ENCODE measurements at regions not wholly inside any gene's neighbourhood (a gene's known extent, or its start where the extent isn't known, plus 50 kb on each side); places are given as distances from the start of the nearest gene placed in this dataset.

DNA sequence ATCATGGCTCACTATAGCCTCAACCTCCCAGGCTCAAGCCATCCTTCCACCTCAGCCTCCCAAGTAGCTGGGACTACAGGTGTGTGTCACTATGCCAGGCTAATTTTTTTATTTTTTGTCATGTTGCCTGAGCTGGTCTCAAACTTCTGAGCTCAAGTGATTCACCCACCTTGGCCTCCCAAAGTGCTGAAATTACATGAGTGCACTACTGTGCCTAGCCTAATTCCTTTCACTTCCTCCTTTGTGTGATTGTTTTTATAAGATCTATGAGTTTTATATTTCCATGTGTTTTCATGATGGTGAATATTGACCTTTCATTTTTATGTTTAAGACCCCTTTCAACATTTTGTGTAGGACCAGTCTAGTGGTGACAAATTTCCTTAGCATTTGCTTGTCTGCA, 55.2 kb upstream of the IL12B start:
- DNase-seq (ENCODE audit: low spot score): no peak

- no peak for DNase-seq (ENCODE audit: low spot score)
These were observed 55.9 kb upstream of the IL12B start for GRCh38 chr5:159386028-159386711.

GRCh38 chr5:159392871-159393270, 62.6 kb upstream of the IL12B start:
- no peak for DNase-seq (ENCODE audit: low spot score)

DNA sequence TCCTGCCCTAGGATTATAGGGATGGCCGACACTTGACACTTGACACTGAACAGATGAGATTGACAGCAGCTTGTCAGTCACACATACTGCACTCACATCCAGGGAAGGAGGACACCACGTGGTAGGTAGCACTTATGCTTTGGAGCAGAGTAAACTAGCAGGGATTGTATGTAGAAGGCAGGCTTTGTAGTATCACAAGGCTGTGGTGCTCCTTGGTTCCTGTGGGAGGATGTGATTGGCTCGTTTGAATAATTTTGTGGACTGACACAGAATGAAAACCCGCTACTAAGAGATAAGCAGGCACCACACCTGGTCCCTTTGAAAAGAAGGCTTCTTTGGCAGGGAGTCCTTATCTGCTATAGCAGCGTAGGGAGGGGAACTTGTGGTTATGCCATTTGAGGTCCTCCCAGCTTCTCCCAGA, 63.6 kb upstream of the IL12B start:
- no peak for DNase-seq (ENCODE audit: low spot score)

DNA sequence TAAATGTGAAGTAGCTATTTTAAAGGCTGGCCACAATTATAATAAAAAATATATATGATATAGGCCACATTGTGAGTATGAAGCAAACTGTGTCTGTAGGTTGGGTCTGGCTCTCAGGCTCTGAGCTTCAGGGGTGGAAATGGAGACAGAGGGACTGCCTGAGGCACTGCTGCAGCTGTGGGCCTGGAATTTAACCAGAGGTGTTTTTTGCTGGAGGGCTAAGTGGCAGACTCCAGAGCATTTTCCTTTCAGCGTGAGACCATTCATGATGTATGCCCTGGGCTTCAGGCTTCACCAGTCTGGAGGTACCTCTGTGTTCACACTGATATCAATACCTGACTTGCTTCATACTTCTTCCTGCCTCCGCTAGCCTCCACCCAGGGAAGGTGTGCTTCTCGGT, 64.9 kb upstream of the IL12B start:
- DNase-seq (ENCODE audit: low spot score): no peak

GRCh38 chr5:159398936-159399335, 68.6 kb upstream of the IL12B start:
- no peak for DNase-seq (ENCODE audit: low spot score)

- no peak for DNase-seq (ENCODE audit: low spot score)
These were observed 70.2 kb upstream of the IL12B start for GRCh38 chr5:159400476-159400875.

DNA sequence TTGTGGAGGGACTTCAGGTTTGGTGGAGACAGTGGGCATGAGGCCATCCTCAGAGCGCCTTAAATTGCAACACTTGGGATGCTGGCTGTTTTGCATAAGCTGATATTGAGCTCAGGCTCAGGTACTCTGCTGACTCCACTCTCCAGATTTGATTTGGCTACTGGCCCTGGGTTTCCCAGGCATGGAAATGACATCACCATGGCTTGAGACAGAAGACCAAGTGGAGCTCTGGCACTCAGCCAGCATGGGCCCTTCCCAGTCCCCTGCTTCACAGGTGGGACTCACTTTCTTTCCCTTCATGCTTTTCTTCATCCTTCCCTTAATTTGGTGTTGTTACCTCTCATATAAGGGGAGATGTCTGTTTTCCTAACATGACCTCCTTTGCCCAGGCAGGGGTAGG, 72.0 kb upstream of the IL12B start:
- DNase-seq (ENCODE audit: low spot score): no peak

- no peak for DNase-seq (ENCODE audit: low spot score)
These were observed 72.6 kb upstream of the IL12B start for GRCh38 chr5:159402856-159403255.

GRCh38 chr5:159403906-159404681, 73.8 kb upstream of the IL12B start:
- DNase-seq (ENCODE audit: low spot score): no peak

DNA sequence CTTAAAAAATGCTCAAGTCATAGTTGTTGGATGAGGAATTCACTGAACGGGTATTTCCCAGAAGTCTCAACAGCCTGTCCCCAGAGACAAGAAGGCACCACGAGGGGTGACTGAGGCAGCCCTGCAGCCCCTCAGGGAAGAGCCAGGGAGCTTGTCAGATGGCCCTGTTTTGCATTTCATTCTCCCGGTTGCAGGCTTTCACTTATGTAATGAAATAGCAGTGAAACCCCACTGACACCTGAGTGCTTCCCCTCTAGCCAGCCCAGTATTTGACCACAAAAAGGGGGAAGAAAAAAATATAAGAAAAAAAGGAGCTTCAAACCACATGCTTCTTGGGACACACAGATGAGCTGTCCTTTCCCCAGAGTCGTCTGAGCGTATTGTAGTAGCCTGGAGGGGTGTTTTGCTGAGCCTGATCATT, 75.3 kb upstream of the IL12B start:
- DNase-seq (ENCODE audit: low spot score): no peak

GRCh38 chr5:159406571-159406970, 76.3 kb upstream of the IL12B start:
- DNase-seq (ENCODE audit: low spot score): no peak

DNA sequence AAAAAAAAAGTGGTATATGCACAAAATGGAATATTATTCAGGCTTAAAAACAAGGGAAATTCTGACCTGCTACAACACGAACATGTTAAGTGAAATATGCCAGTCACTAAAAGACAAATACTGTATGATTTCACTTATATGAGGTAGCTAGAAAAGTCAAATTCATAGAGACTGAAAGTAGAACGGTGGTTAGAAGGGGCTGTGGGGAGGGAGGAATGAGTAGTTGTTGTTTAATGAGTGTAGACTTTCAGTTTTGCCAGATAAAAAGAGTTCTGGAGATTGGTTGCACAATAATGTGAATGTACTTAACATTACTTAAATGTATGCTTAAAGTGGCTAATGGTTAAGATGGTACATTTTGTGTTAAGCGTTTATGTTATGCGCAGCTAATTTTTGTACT, 79.5 kb upstream of the IL12B start:
- no peak for DNase-seq (ENCODE audit: low spot score)

- no peak for DNase-seq (ENCODE audit: low spot score)
These were observed 80.2 kb upstream of the IL12B start for GRCh38 chr5:159410480-159410879.

GRCh38 chr5:159411115-159411514, 80.8 kb upstream of the IL12B start:
- no peak for DNase-seq (ENCODE audit: low spot score)

DNA sequence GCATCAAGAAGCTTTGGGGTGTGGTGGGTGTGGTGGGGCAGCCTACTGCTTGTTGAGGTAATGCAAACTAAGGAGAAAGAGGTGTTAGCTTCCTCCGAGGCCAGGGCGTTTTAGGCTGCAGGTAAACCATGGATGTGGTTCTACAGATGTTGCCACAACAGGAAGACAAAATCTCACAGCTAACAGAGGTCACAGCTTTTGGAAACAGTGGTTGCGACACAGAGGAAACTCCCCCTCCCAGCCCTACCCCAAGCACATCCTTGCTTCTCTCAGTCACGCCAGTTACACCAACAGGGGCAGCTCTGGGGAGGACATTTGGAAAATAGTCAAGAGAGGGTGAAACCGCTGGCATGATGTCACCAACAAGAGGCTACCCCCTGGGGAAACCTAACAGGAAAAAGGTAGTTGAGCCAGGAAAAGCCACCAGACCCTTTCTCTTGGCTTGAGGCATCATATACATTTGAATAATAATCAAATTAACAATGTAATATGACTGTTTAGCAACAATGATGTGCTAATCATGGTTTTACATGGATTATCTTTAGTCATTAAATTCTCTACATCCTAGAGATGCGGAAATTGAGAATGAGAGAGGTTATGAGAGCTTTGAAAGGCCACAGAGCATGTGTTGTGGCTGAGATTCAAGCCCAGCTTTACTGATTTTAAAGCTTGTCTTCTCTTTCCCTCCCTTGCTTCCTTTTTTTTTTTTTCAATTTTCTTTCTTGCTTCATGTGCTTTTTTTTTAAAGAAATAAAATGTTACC, 82.2 kb upstream of the IL12B start:
- no peak for DNase-seq (ENCODE audit: low spot score)

GRCh38 chr5:159414021-159414420, 83.7 kb upstream of the IL12B start:
- DNase-seq (ENCODE audit: low spot score): no peak

GRCh38 chr5:159415301-159415937, 85.1 kb upstream of the IL12B start:
- no peak for DNase-seq (ENCODE audit: low spot score)

DNA sequence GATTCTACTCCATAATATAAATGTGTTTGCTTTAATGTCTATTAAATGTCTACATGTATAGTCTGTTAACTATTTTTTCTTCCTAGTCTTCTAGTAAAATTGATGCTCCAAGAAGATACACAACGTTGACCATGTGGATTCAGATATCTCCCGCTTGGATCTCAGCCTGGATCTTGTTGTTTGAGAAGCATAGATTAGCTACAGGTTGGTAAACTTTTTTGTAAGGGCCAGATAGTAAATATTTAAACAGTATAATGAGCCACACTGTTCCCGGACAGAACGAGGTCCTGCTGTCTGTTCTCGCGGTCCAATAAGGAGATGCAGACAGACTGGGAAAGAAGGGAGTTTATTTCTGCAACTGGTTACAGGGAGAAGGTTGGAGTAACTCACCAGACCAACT, 86.2 kb upstream of the IL12B start:
- DNase-seq (ENCODE audit: low spot score): no peak

GRCh38 chr5:159417170-159417569, 86.9 kb upstream of the IL12B start:
- no peak for DNase-seq (ENCODE audit: low spot score)

DNA sequence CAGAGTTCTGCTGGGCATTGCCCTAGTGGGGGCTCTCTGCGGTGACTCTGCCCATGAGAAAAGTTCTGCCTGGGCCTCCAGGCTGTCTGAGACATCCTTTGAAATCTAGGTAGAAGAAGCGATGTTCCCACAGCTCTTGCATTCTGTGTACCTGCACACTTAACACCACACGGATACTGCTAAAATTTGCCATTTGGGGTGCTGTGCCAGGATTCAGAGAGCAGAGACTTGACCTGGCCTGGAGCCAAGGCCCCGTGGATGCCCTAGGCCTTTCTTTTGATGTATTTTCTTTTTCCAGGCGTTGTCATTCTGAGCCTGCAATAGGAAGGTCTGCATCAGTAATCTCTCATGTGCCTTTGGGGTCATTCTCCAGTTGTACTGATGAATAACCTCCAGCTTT, 89.3 kb upstream of the IL12B start:
- DNase-seq (ENCODE audit: low spot score): no peak

DNA sequence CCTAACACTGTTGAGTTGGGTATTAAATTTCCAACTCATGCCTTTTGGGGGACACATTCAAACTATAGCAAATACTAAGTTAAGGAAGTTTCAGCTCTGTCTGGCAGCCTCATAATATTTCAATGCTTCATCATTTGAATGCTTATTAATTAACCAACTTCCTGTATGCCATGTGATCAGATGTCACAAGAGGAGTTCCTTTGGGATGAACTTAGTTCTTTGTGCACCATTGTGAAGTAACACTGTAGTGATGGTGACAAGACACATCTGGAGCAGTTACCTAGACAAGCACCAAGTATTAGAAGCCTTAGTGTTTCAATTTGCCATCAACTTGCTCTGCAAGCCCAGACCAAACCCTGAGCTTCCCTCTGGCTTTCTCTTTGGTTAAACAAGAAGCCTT, 90.7 kb upstream of the IL12B start:
- DNase-seq (ENCODE audit: low spot score): no peak
